IMR-90 (cell line): ENCODE measurements at regions not wholly inside any gene's neighbourhood (a gene's known extent, or its start where the extent isn't known, plus 50 kb on each side); places are given as distances from the start of the nearest gene placed in this dataset.

Experiments
- ATAC-seq: fragments of 200-7000 bp; cut with Tn5 transposase; 2 replicates; pipeline ENCODE4 v1.9.1; 2020; ENCODE audit warnings: low read depth, mild to moderate bottlenecking, moderate library complexity
- BruUV-seq: library from RNA; stranded (reverse); fragments of 400-500 nt; replicated peaks from 2 replicates; lab custom pipeline; 2021; lab: Mats Ljungman, UMichigan
- CTCF ChIA-PET: fragments of 300-600 bp; formaldehyde crosslinking; extraction: SDS; loops from one replicate; lab custom pipeline; 2021; ENCODE audit warnings: antibody characterized with exemption; lab: Yijun Ruan, JAX
- POLR2A ChIA-PET: fragments of 300-600 bp; sonication (Branson Sonifier 250); formaldehyde crosslinking; loops from one replicate; lab custom pipeline; 2022; ENCODE audit warnings: antibody characterized with exemption; ENCODE audit not compliant: unreplicated experiment; lab: Charles Lee
- DNase-seq: peaks from one replicate; pipeline ENCODE4 v3.0.0; 2013
- H2AFZ ChIP-seq: replicated peaks from 2 replicates; pipeline ENCODE3; 2013; ENCODE audit warnings: low read length, mild to moderate bottlenecking; ENCODE audit not compliant: poor library complexity
- H2AK5ac ChIP-seq: 2 replicates; pipeline ENCODE4 v1.6.1; 2013; ENCODE audit warnings: low read depth, low read length, inconsistent platforms
- H2AK9ac ChIP-seq: replicated peaks from 2 replicates; pipeline ENCODE3; 2013; ENCODE audit warnings: mild to moderate bottlenecking, low read depth, low read length, moderate library complexity; ENCODE audit not compliant: poor library complexity
- H2BK120ac ChIP-seq: 2 replicates; pipeline ENCODE4 v1.6.1; 2013; ENCODE audit warnings: low read depth, low read length, inconsistent platforms
- H2BK15ac ChIP-seq: 3 replicates; pipeline ENCODE4 v1.6.1; 2013; ENCODE audit warnings: low read depth, low read length, inconsistent platforms
- H2BK20ac ChIP-seq: 2 replicates; pipeline ENCODE4 v1.6.1; 2013; ENCODE audit warnings: low read depth, mild to moderate bottlenecking, inconsistent platforms, low read length, moderate library complexity
- H2BK5ac ChIP-seq: 2 replicates; pipeline ENCODE4 v1.6.1; 2013; ENCODE audit warnings: mild to moderate bottlenecking, low read depth, low read length, inconsistent platforms; ENCODE audit not compliant: poor library complexity, severe bottlenecking
- H3K14ac ChIP-seq: replicated peaks from 2 replicates; pipeline ENCODE4 v1.6.1; 2013; ENCODE audit warnings: low read depth, low read length, inconsistent platforms
- H3K18ac ChIP-seq: 2 replicates; pipeline ENCODE4 v1.6.1; 2013; ENCODE audit warnings: low read depth, low read length, control low read depth
- H3K23ac ChIP-seq: 2 replicates; pipeline ENCODE4 v1.6.1; 2013; ENCODE audit warnings: low read depth, low read length, inconsistent platforms
- H3K27ac ChIP-seq: 2 replicates; pipeline ENCODE4 v1.5.1; 2013; ENCODE audit warnings: mild to moderate bottlenecking, control low read depth, low read length; ENCODE audit not compliant: insufficient read depth
- H3K27me3 ChIP-seq: 2 replicates; pipeline ENCODE4 v1.6.1; 2013; ENCODE audit warnings: low read length; ENCODE audit not compliant: control insufficient read depth, insufficient read depth
- H3K36me3 ChIP-seq: 2 replicates; pipeline ENCODE4 v1.6.1; 2013; ENCODE audit warnings: low read length, mixed read lengths; ENCODE audit not compliant: control insufficient read depth, insufficient read depth
- H3K4ac ChIP-seq: 2 replicates; pipeline ENCODE4 v1.6.1; 2013; ENCODE audit warnings: low read depth, low read length, inconsistent platforms
- H3K4me1 ChIP-seq: 2 replicates; pipeline ENCODE4 v1.6.1; 2013; ENCODE audit warnings: low read length, mixed read lengths; ENCODE audit not compliant: control insufficient read depth, insufficient read depth
- H3K4me2 ChIP-seq: 2 replicates; pipeline ENCODE4 v1.6.1; 2013; ENCODE audit warnings: low read depth, mild to moderate bottlenecking, control low read depth, low read length, moderate library complexity
- H3K4me3 ChIP-seq: 2 replicates; pipeline ENCODE4 v1.5.1; 2013; ENCODE audit warnings: low read depth, mild to moderate bottlenecking, control low read depth, low read length, moderate library complexity; ENCODE audit not compliant: insufficient read depth
- H3K56ac ChIP-seq: 2 replicates; pipeline ENCODE4 v1.6.1; 2013; ENCODE audit warnings: low read length, inconsistent platforms; ENCODE audit not compliant: insufficient read depth; ENCODE audit errors: extremely low read depth
- H3K79me1 ChIP-seq, 2 experiments: 2 replicates each; pipeline ENCODE4 v1.6.1; 2013; ENCODE audit warnings: low read length in 2 of 2, inconsistent platforms in 1 of 2, low read depth in 1 of 2
- H3K9ac ChIP-seq: 2 replicates; pipeline ENCODE4 v1.6.1; 2013; ENCODE audit warnings: low read depth, low read length, control low read depth
- H3K9me1 ChIP-seq: 2 replicates; pipeline ENCODE4 v1.6.1; 2013; ENCODE audit warnings: low read length, inconsistent platforms; ENCODE audit not compliant: insufficient read depth
- H3K9me3 ChIP-seq: 2 replicates; pipeline ENCODE4 v1.6.1; 2013; ENCODE audit warnings: low read length; ENCODE audit not compliant: control insufficient read depth, insufficient read depth
- H4K20me1 ChIP-seq: 2 replicates; pipeline ENCODE4 v1.6.1; 2013; ENCODE audit warnings: low read length, inconsistent platforms; ENCODE audit not compliant: insufficient read depth
- H4K5ac ChIP-seq: 2 replicates; pipeline ENCODE4 v1.6.1; 2013; ENCODE audit warnings: mild to moderate bottlenecking, low read depth, low read length, control low read depth
- H4K8ac ChIP-seq, 2 experiments: 2 replicates each; pipeline ENCODE4 v1.6.1; 2013; ENCODE audit warnings: low read depth in 2 of 2, low read length in 2 of 2, control low read depth in 1 of 2, inconsistent platforms in 1 of 2
- H4K91ac ChIP-seq: 2 replicates; pipeline ENCODE4 v1.6.1; 2013; ENCODE audit warnings: low read depth, low read length, inconsistent platforms; ENCODE audit not compliant: insufficient read depth
- CEBPB ChIP-seq: IDR thresholded peaks from 2 replicates; pipeline ENCODE4 v1.6.1; 2012; ENCODE audit warnings: low read depth, low read length, improper control_type of control experiment
- CHD1 ChIP-seq: IDR thresholded peaks from 2 replicates; pipeline ENCODE4 v1.6.1; 2012; ENCODE audit warnings: low read depth, low read length, improper control_type of control experiment
- MAZ ChIP-seq: IDR thresholded peaks from 2 replicates; pipeline ENCODE4 v1.6.1; 2012; ENCODE audit warnings: low read depth, mild to moderate bottlenecking, low read length, improper control_type of control experiment, moderate library complexity, borderline replicate concordance
- NFE2L2 ChIP-seq: fragments of 150-350 bp; IDR thresholded peaks from 2 replicates; pipeline ENCODE4 v1.6.1; 2016; ENCODE audit warnings: low read depth, mild to moderate bottlenecking, low read length
- POLR2A ChIP-seq: IDR thresholded peaks from 2 replicates; pipeline ENCODE4 v1.6.1; 2012; ENCODE audit warnings: mild to moderate bottlenecking, low read depth, low read length
- RAD21 ChIP-seq: IDR thresholded peaks from 2 replicates; pipeline ENCODE4 v1.6.1; 2012; ENCODE audit warnings: low read length, improper control_type of control experiment
- RFX5 ChIP-seq: IDR thresholded peaks from 2 replicates; pipeline ENCODE4 v1.8.0; 2012; ENCODE audit warnings: low read depth, mild to moderate bottlenecking, low read length, moderate library complexity
- WGBS, 2 experiments: methylation state at CpG; one replicate each; pipeline versions ENCODE4 v1.1.5 to v1.1.7; 2013; ENCODE audit warnings: missing lambda C conversion rate in 2 of 2; ENCODE audit not compliant: insufficient read length in 1 of 2; ENCODE audit errors: extremely low coverage in 2 of 2; 5-methylcytosine and 5-hydroxymethylcytosine counted together
- dilution Hi-C: fragments of 300-500 bp; cut with HindIII; formaldehyde crosslinking; loops from one replicate; pipeline ENCODE4 v1.14.3; 2018; ENCODE audit warnings: low sequenced_read_pairs; ENCODE audit not compliant: unreplicated experiment
- in situ Hi-C: fragments of 300-500 bp; cut with MboI; formaldehyde crosslinking; loops from 3 replicates; pipeline ENCODE4 v1.14.3; 2019; ENCODE audit warnings: low sequenced_read_pairs, inconsistent platforms, mixed read lengths
- intact Hi-C: fragments of 100-400 bp; cut with micrococcal nuclease; formaldehyde crosslinking; loops from 2 replicates; pipeline ENCODE4 v1.10.0; 2022
- TF ChIP-seq, protein P1 (sequence below): fragments of 150-350 bp; IDR thresholded peaks from 2 replicates; pipeline ENCODE4 v1.6.1; 2017; ENCODE audit warnings: mild to moderate bottlenecking, antibody characterized with exemption, low read length, low read depth
- TF ChIP-seq, protein P2 (sequence below): fragments of 150-350 bp; IDR thresholded peaks from 2 replicates; pipeline ENCODE4 v1.6.1; 2016; ENCODE audit warnings: low read depth, mild to moderate bottlenecking, low read length, moderate library complexity, borderline replicate concordance

GRCh38 chr2:41703123-41703522, 344.7 kb upstream of the PKDCC start:
- H3K18ac ChIP-seq = no peak overlapping the region
- H3K56ac ChIP-seq = no peak overlapping the region
- H4K91ac ChIP-seq = no peak overlapping the region
- no peak overlapping the region for H4K8ac ChIP-seq
- ATAC-seq (no peak), DNase-seq (no peak)
- H3K14ac ChIP-seq = no peak overlapping the region
- 60% methylated on average over 1 of the region's 2 CpGs; no CpG with 5 or more reads in 1 of the 2 experiments for WGBS, 2 experiments
- BruUV-seq = no TSS peak
- ChIA-PET CTCF (no interaction called here), POLR2A (no interaction called here)
- no peak overlapping the region for H3K23ac ChIP-seq
- in situ Hi-C loops = loop anchor here (25.0 kb wide), 1 partner anchor 1791 kb away; no protein-coding TSS in a partner anchor
- no peak overlapping the region for H3K27ac ChIP-seq
- H2AFZ ChIP-seq = no peak overlapping the region
- H3K9ac ChIP-seq = no peak overlapping the region
- no peak overlapping the region for H3K4ac ChIP-seq
- no peaks in the 10 kb centered on the region for H3K36me3 ChIP-seq
- H3K79me1 ChIP-seq = no peaks in the 10 kb centered on the region
- H3K4me2 ChIP-seq = no peak overlapping the region
- H3K4me1 ChIP-seq = no peaks in the 10 kb centered on the region
- H2BK15ac ChIP-seq = no peak overlapping the region
- no peaks in the 10 kb centered on the region for H3K9me3 ChIP-seq
- H4K20me1 ChIP-seq = no peaks in the 10 kb centered on the region
- dilution Hi-C loops = no loop called here
- H2AK5ac ChIP-seq = no peak overlapping the region
- no peak overlapping the region for H2BK120ac ChIP-seq
- H2BK20ac ChIP-seq = no peak overlapping the region
- H2AK9ac ChIP-seq = no peak overlapping the region
- no peak overlapping the region for H3K4me3 ChIP-seq
- no peaks in the 10 kb centered on the region for H3K9me1 ChIP-seq
- H4K5ac ChIP-seq = no peak overlapping the region
- H3K27me3 ChIP-seq = peaks cover 2% of the 10 kb centered on the region; the same call in 1 of the 2 replicates
- intact Hi-C loops = no loop called here
- no peak overlapping the region for H2BK5ac ChIP-seq
- no peak for TF ChIP-seq NFE2L2
- no peak for TF ChIP-seq CHD1
- TF ChIP-seq, protein P1, sequence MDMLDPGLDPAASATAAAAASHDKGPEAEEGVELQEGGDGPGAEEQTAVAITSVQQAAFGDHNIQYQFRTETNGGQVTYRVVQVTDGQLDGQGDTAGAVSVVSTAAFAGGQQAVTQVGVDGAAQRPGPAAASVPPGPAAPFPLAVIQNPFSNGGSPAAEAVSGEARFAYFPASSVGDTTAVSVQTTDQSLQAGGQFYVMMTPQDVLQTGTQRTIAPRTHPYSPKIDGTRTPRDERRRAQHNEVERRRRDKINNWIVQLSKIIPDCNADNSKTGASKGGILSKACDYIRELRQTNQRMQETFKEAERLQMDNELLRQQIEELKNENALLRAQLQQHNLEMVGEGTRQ = no peak
- no peak for TF ChIP-seq POLR2A
- no peak for TF ChIP-seq MAZ
- TF ChIP-seq, protein P2, sequence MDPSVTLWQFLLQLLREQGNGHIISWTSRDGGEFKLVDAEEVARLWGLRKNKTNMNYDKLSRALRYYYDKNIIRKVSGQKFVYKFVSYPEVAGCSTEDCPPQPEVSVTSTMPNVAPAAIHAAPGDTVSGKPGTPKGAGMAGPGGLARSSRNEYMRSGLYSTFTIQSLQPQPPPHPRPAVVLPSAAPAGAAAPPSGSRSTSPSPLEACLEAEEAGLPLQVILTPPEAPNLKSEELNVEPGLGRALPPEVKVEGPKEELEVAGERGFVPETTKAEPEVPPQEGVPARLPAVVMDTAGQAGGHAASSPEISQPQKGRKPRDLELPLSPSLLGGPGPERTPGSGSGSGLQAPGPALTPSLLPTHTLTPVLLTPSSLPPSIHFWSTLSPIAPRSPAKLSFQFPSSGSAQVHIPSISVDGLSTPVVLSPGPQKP = no peak
- no peak for TF ChIP-seq CEBPB
- TF ChIP-seq RFX5 = no peak
- no peak for TF ChIP-seq RAD21
